GM06990 (cell line): ENCODE measurements at regions not wholly inside any gene's neighbourhood (a gene's known extent, or its start where the extent isn't known, plus 50 kb on each side); places are given as distances from the start of the nearest gene placed in this dataset.

Experiments
- DNase-seq: peaks from one replicate; pipeline ENCODE4 v3.0.0-alpha.2; 2011; ENCODE audit not compliant: insufficient read length; ENCODE audit errors: extremely low read depth
- H3K27me3 ChIP-seq: replicated peaks from 2 replicates; pipeline ENCODE4 v1.6.0; 2011; ENCODE audit warnings: low read length; ENCODE audit not compliant: control insufficient read depth, insufficient read depth
- H3K36me3 ChIP-seq: 2 replicates; pipeline ENCODE4 v1.5.1; 2011; ENCODE audit warnings: low read length; ENCODE audit not compliant: control insufficient read depth, insufficient read depth
- H3K4me3 ChIP-seq: replicated peaks from 2 replicates; pipeline ENCODE4 v1.5.1; 2011; ENCODE audit warnings: low read depth, mild to moderate bottlenecking, control low read depth, low read length
- CTCF ChIP-seq: IDR thresholded peaks from 2 replicates; pipeline ENCODE4 v1.5.1; 2011; ENCODE audit warnings: low read length, control low read depth, mild to moderate bottlenecking, inconsistent platforms; ENCODE audit not compliant: insufficient read depth, poor library complexity, severe bottlenecking

GRCh38 chr4:159503236-159504008 is 400.5 kb downstream of the RAPGEF2 start:
- Histone ChIP-seq H3K36me3 (no peaks in the 10 kb centered on the region), H3K27me3 (no peaks in the 10 kb centered on the region; the same call in 1 of the 2 replicates), H3K4me3 (no peak overlapping the region)
- TF ChIP-seq CTCF, result no peak
- no peak for DNase-seq

GRCh38 chr4:159504684-159505083 is 401.8 kb downstream of the RAPGEF2 start:
- no peaks in the 10 kb centered on the region; the same call in 1 of the 2 replicates for H3K27me3 ChIP-seq
- no peak overlapping the region for H3K4me3 ChIP-seq
- DNase-seq, result no peak
- H3K36me3 ChIP-seq, result no peaks in the 10 kb centered on the region
- no peak for TF ChIP-seq CTCF

DNA sequence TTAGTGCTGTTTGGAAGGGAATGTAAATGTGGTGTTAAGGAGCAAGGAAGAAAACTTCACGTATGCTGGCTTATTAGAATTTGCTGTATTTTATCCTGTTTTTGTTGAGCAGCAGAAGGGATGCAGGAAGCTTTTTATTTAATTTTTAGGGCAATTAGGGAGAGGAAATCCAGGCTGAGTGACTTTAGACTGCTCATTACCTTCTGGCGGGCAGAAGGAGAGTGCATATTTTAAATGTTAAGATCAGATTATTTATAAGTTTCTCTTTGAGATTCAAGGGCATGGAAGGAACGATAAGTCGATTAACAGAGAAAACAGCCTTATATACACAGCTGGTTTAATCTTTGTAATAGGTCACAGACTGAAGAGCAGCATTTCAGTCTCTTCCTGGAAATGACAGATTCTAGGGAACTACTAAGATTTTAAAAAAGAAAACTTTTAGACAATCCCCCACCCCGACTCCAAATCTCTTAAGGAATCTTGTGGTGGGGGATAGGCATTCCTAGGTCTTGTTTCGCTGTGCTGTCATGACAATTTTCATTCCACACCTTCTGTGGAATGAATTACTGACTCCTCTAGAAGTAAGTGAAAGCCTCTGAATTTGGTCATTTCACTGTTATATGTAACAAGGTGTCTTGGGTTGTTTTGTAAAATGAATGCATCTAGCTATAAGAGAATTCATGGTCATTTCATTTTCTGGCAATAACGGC is 402.5 kb downstream of the RAPGEF2 start:
- no peak for DNase-seq
- no peak overlapping the region for H3K4me3 ChIP-seq
- H3K27me3 ChIP-seq, result no peaks in the 10 kb centered on the region
- no peaks in the 10 kb centered on the region for H3K36me3 ChIP-seq
- no peak for TF ChIP-seq CTCF

- Histone ChIP-seq H3K4me3 (no peak overlapping the region), H3K36me3 (no peaks in the 10 kb centered on the region), H3K27me3 (no peaks in the 10 kb centered on the region)
- no peak for DNase-seq
- TF ChIP-seq CTCF, result no peak
Measured at GRCh38 chr4:159506801-159507517, 404.1 kb downstream of the RAPGEF2 start.

- no peaks in the 10 kb centered on the region for H3K27me3 ChIP-seq
- TF ChIP-seq CTCF, result no peak
- no peak for DNase-seq
- no peaks in the 10 kb centered on the region for H3K36me3 ChIP-seq
- H3K4me3 ChIP-seq, result no peak overlapping the region
Measured at GRCh38 chr4:159508917-159509500, 406.1 kb downstream of the RAPGEF2 start.
